Smooth muscle cell (in vitro differentiated cells): ENCODE measurements at regions not wholly inside any gene's neighbourhood (a gene's known extent, or its start where the extent isn't known, plus 50 kb on each side); places are given as distances from the start of the nearest gene placed in this dataset.

Experiments
- DNase-seq: peaks from one replicate; lab custom pipeline; 2025; ENCODE audit not compliant: unreplicated experiment; lab: John Stamatoyannopoulos, UW
- H2AFZ ChIP-seq: fragments of 200-600 bp; sonication (generic); 2 replicates; pipeline ENCODE4 v1.6.0; 2016; ENCODE audit warnings: antibody characterized with exemption, low read depth, mild to moderate bottlenecking
- H3F3A ChIP-seq: fragments of 200-600 bp; sonication (generic); 2 replicates; pipeline ENCODE4 v1.6.0; 2017; ENCODE audit warnings: antibody characterized with exemption, low read depth
- H3K27ac ChIP-seq: fragments of 200-600 bp; sonication (generic); 2 replicates; pipeline ENCODE4 v1.5.1; 2016; ENCODE audit warnings: low read depth, mild to moderate bottlenecking
- H3K27me3 ChIP-seq: fragments of 200-600 bp; sonication (generic); 2 replicates; pipeline ENCODE4 v1.6.1; 2016; ENCODE audit warnings: low read depth, mild to moderate bottlenecking
- H3K36me3 ChIP-seq: fragments of 200-600 bp; sonication (generic); 2 replicates; pipeline ENCODE4 v1.5.1; 2016; ENCODE audit warnings: low read depth
- H3K4me1 ChIP-seq: fragments of 200-600 bp; sonication (generic); 2 replicates; pipeline ENCODE4 v1.5.1; 2016; ENCODE audit warnings: low read depth
- H3K4me2 ChIP-seq: fragments of 200-600 bp; sonication (generic); 2 replicates; pipeline ENCODE4 v1.6.0; 2016; ENCODE audit warnings: mild to moderate bottlenecking
- H3K4me3 ChIP-seq: fragments of 200-600 bp; sonication (generic); 2 replicates; pipeline ENCODE4 v1.5.1; 2016; ENCODE audit warnings: mild to moderate bottlenecking
- H3K79me2 ChIP-seq: fragments of 200-600 bp; sonication (generic); 2 replicates; pipeline ENCODE4 v1.6.0; 2016; ENCODE audit warnings: low read depth, mild to moderate bottlenecking
- H3K9ac ChIP-seq: fragments of 200-600 bp; sonication (generic); 2 replicates; pipeline ENCODE4 v1.6.0; 2016; ENCODE audit warnings: low read depth
- H3K9me3 ChIP-seq: fragments of 200-600 bp; sonication (generic); replicated peaks from 2 replicates; pipeline ENCODE4 v1.5.1; 2016; ENCODE audit warnings: low read depth
- H4K20me1 ChIP-seq: fragments of 200-600 bp; sonication (generic); 2 replicates; pipeline ENCODE4 v1.6.0; 2016; ENCODE audit warnings: low read depth
- WGBS: methylation state at CpG from one replicate; pipeline ENCODE4 v1.1.7; 2016; ENCODE audit warnings: low lambda C conversion rate; 5-methylcytosine and 5-hydroxymethylcytosine counted together
- TF ChIP-seq, protein P1 (sequence below): fragments of 200-600 bp; sonication (generic); IDR thresholded peaks from 2 replicates; pipeline ENCODE4 v1.5.1; 2017; ENCODE audit warnings: borderline replicate concordance, mild to moderate bottlenecking, antibody characterized with exemption; ENCODE audit not compliant: insufficient read depth, poor library complexity, severe bottlenecking

GRCh38 chr1:34452451-34452850 is 275.7 kb downstream of the C1orf94 start:
- no peak for DNase-seq
- WGBS = 79% methylated on average over 2 of the region's 2 CpGs
- TF ChIP-seq, protein P1, sequence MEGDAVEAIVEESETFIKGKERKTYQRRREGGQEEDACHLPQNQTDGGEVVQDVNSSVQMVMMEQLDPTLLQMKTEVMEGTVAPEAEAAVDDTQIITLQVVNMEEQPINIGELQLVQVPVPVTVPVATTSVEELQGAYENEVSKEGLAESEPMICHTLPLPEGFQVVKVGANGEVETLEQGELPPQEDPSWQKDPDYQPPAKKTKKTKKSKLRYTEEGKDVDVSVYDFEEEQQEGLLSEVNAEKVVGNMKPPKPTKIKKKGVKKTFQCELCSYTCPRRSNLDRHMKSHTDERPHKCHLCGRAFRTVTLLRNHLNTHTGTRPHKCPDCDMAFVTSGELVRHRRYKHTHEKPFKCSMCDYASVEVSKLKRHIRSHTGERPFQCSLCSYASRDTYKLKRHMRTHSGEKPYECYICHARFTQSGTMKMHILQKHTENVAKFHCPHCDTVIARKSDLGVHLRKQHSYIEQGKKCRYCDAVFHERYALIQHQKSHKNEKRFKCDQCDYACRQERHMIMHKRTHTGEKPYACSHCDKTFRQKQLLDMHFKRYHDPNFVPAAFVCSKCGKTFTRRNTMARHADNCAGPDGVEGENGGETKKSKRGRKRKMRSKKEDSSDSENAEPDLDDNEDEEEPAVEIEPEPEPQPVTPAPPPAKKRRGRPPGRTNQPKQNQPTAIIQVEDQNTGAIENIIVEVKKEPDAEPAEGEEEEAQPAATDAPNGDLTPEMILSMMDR = no peak

DNA sequence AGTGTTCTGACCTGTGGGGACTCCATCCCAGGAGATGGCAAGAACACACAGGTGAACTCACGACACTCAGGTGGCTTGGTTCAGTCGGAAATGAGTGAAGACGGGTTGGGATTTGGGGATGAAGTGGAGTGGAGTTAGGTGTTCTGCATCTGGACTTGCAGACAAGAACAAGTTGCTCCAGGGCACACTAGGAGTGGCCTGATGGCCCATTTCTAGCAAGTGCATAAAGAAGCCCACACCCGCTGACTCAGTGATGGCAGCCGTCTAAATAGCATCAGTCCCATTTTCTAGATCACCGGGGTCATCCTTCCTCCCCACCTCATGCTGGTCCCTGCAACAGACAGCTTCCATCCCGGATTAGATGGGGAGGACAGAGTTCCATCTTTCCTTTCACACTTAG is 278.4 kb downstream of the C1orf94 start:
- no peaks in the 10 kb centered on the region for H3K36me3 ChIP-seq
- H3K27me3 ChIP-seq = no peaks in the 10 kb centered on the region
- H2AFZ ChIP-seq = no peak overlapping the region
- H3K9ac ChIP-seq = no peak overlapping the region
- H4K20me1 ChIP-seq = no peaks in the 10 kb centered on the region
- no peaks in the 10 kb centered on the region for H3K9me3 ChIP-seq
- H3K4me1 ChIP-seq = no peaks in the 10 kb centered on the region
- 80% methylated on average over 7 of the region's 7 CpGs for WGBS
- no peaks in the 10 kb centered on the region for H3F3A ChIP-seq
- H3K79me2 ChIP-seq = no peaks in the 10 kb centered on the region
- H3K4me3 ChIP-seq = no peak overlapping the region
- no peak for DNase-seq
- H3K4me2 ChIP-seq = no peak overlapping the region
- H3K27ac ChIP-seq = no peak overlapping the region
- TF ChIP-seq, protein P1 = no peak

More at GRCh38 chr1:34452451-34452850, 275.7 kb downstream of the C1orf94 start:
- Histone ChIP-seq H3F3A (no peaks in the 10 kb centered on the region), H3K27me3 (no peaks in the 10 kb centered on the region), H3K9me3 (no peaks in the 10 kb centered on the region), H3K79me2 (no peaks in the 10 kb centered on the region), H3K36me3 (no peaks in the 10 kb centered on the region), H3K27ac (no peak overlapping the region), H3K4me3 (no peak overlapping the region), H3K9ac (no peak overlapping the region), H2AFZ (no peak overlapping the region), H3K4me2 (no peak overlapping the region), H3K4me1 (no peaks in the 10 kb centered on the region), H4K20me1 (no peaks in the 10 kb centered on the region)

GRCh38 chr1:34460193-34460592 is 283.5 kb downstream of the C1orf94 start:
- TF ChIP-seq, protein P1 = peak; percentile 46
- no peaks in the 10 kb centered on the region for H3F3A ChIP-seq
- no peaks in the 10 kb centered on the region for H3K36me3 ChIP-seq
- no peak overlapping the region for H3K4me3 ChIP-seq
- H3K9me3 ChIP-seq = no peaks in the 10 kb centered on the region
- H3K79me2 ChIP-seq = no peaks in the 10 kb centered on the region
- 50% methylated on average over 6 of the region's 6 CpGs for WGBS
- no peaks in the 10 kb centered on the region for H4K20me1 ChIP-seq
- DNase-seq = no peak
- H3K9ac ChIP-seq = no peak overlapping the region
- peaks cover 5% of the 10 kb centered on the region for H3K27me3 ChIP-seq
- no peaks in the 10 kb centered on the region for H3K4me1 ChIP-seq
- no peak overlapping the region for H3K4me2 ChIP-seq
- H2AFZ ChIP-seq = no peak overlapping the region
- H3K27ac ChIP-seq = no peak overlapping the region

- H3K9ac ChIP-seq = no peak overlapping the region
- H3K4me2 ChIP-seq = no peak overlapping the region
- H3K79me2 ChIP-seq = no peaks in the 10 kb centered on the region
- peaks cover 6% of the 10 kb centered on the region for H3K27me3 ChIP-seq
- no peaks in the 10 kb centered on the region for H3K4me1 ChIP-seq
- no peak overlapping the region for H3K27ac ChIP-seq
- DNase-seq = no peak
- H2AFZ ChIP-seq = no peak overlapping the region
- no peaks in the 10 kb centered on the region for H3K36me3 ChIP-seq
- 85% methylated on average over 6 of the region's 6 CpGs for WGBS
- TF ChIP-seq, protein P1 = no peak
- H3K9me3 ChIP-seq = no peaks in the 10 kb centered on the region
- no peak overlapping the region for H3K4me3 ChIP-seq
- H3F3A ChIP-seq = no peaks in the 10 kb centered on the region
- H4K20me1 ChIP-seq = no peaks in the 10 kb centered on the region
Observed at GRCh38 chr1:34470401-34470800, 284.4 kb upstream of the GJB5 start.
